DMS79 treated with DMSO at 0.1 percent for 48 hours (cell line): ENCODE measurements at regions not wholly inside any gene's neighbourhood (a gene's known extent, or its start where the extent isn't known, plus 50 kb on each side); places are given as distances from the start of the nearest gene placed in this dataset.

Experiments used
- DNase-seq: peaks from one replicate; lab custom pipeline; 2025; lab: John Stamatoyannopoulos, UW

GRCh38 chr2:76579911-76580310, 869.2 kb upstream of the GCFC2 start:
- no peak for DNase-seq

- DNase-seq, result no peak
Measured at GRCh38 chr2:76572981-76573380, 862.3 kb upstream of the GCFC2 start.

DNA sequence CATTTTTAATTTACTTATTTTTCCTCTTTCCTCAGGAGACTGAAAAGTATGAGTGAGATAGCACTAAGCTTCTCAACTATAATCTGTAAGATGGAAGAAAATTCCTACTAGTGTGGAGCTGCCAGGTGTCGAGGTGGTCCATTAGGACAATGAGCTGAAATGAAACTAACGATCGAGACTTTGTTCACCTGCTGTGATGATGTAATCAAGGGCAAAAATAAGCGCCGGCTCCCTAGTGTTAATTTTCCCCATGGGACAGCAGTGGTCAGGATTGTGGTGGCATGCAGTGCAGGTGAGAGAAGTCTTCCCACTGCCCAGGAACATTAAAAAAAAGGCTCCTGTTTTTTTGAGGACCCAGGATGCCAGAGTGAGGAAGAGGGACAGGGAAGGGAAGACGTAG, 859.1 kb upstream of the GCFC2 start:
- no peak for DNase-seq

DNA sequence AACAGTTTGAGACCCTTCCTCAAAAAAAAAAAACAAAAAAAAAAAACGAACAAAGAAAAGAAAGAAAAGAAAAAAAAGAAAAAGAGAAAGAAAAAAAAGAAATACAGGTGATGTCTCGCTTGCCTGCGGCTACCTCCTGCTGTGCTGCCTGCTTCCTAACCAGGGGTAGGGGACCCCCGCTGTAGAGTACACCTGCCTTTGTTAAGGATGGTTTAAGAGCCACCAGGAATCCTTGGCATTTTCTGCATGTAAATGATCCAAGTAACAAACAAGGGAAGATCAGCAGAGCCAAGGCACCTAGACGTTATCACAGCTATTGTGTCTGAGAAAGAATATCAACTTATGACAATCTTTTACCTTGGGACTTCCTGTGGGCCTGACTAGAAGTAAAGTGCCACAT, 856.8 kb upstream of the GCFC2 start:
- no peak for DNase-seq

GRCh38 chr2:76564734-76565133, 854.0 kb upstream of the GCFC2 start:
- DNase-seq, result no peak

GRCh38 chr2:76563730-76564129, 853.0 kb upstream of the GCFC2 start:
- DNase-seq, result no peak

DNA sequence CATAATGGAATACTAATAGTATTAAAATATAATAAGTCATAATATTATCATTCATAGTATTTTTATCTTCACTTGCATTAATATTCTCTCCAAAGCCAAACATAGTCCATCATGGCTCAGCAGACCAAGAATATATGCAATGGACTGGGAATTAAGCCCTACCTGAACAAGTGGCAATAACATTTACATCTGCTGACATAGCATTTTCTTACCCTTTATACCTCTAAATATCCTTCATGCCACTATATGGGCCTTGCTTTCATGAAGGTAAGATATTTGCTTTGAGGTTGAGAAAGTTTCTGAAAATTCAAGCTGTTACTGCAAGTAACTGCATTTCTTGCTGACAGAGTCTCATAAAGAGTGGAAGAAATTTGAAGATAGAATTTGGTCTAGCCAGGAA, 847.4 kb upstream of the GCFC2 start:
- DNase-seq, result no peak

- no peak for DNase-seq
Measured at GRCh38 chr2:76556018-76556417, 845.3 kb upstream of the GCFC2 start.

DNA sequence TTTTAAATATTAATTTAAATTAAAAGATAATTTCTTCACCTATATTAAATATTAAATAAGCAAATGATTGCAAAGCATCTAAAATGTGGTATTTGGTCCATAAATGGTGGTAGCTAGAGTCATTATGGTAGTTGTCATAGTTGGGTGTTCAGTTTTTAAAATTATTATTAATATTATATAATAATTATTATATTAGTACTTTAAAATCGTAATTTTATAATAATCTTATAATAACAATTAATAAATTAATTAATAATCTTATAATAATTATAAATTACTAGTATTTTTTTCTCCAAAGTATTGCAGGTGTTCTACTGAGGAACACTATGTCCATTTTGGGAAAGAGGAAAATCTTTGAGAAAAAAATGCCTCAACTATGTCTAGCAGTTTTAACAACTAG, 835.5 kb upstream of the GCFC2 start:
- DNase-seq, result no peak

DNA sequence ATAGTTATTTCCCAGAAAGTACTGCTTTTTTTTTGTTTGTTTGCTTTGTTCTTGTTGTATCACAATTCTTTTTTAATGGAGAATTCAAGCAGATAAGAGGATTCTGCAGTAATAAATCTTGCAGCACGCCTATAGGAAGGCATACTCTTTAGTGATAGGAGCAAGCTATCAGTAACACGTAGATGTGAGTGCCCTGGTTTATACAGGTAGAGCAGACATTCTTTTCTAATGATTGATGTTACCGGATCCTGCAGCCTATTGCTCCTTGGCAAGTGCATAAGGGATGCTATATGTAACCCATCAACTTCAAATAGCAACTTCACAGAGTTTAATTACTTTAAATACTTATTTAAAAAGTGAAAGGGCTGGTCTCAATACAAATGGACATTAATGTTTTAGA, 834.2 kb upstream of the GCFC2 start:
- no peak for DNase-seq

GRCh38 chr2:76517574-76517909, 806.8 kb upstream of the GCFC2 start:
- no peak for DNase-seq

DNA sequence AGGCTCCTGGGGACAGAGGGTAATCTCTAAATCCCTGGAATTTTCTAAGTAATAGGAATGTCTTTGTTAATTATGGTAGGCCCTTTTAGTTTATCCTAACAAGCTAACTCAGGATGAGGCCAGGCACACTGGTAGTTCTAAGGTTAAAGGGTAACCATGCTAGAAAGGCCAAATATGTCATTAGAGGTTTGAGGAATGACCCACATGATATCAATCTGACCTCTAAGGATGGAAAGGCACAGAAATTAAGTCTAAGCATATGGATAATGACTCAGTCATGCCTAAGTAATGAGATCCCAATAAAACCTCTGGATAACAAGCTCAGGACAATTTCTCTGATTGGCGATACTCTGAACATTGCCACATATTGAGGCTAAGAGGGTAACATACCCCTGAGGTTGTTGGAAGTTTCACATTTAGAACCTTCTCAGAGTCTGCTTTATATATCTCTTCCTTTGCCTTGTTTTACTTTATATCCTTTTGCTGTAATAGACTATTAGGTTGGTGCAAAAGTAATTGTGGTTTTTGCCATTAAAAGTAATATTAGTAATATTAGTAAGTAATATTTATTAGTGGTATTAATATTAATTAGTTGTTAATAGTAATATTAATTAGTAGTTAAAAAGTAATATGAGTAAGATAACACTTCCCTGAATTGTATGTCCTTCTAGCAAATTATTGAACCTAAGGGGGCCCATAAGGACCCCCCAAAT, 806.3 kb upstream of the GCFC2 start:
- DNase-seq, result no peak

DNA sequence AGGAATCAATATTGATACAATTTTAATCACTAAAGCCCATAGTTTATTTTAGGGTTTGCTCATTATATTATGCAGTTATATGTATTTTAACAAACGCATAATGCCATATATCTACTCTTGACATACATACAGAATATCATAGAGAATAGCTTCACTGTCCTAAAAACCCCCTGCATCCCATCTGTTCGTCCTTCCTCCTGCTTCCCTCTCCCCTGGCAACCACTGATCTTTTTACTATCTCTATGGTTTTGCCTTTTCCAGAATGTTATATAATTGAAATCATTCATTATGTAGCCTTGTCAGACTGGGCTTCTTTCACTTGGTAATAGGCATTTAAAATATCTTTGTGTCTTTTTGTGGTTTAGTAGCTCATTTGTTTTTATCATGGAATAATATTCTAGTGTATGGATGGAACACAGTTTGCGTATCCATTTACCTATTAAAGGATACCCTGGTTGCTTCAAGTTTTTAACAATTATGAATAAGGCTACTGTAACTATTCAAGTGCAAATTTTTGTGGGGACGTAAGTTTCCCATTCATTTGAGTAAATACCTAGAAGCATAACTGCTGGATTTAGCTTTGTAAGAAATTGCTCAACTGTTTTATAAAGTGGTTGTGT, 801.6 kb upstream of the GCFC2 start:
- no peak for DNase-seq

- no peak for DNase-seq
Measured at GRCh38 chr2:76506538-76506937, 795.8 kb upstream of the GCFC2 start.

DNA sequence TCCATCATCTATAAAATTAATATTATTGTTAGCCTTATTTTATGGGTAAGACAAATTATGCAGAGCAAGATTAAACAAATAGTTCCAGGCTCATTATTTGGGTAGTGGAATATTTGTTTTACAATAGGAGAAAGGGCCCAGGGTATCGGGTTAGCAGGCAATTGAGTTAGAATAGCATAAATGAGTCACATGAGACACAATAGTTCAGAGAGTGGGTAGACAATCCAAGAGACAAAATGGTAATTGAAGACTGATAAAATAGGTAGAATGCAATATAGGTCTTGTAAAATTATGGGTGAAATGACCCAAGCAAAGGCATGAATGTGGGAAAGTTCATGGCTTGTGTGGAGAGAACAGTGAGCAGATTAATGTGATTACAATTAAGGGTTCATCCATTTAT, 790.9 kb upstream of the GCFC2 start:
- no peak for DNase-seq

GRCh38 chr2:76498360-76498759, 787.6 kb upstream of the GCFC2 start:
- peak; percentile 61 for DNase-seq

DNA sequence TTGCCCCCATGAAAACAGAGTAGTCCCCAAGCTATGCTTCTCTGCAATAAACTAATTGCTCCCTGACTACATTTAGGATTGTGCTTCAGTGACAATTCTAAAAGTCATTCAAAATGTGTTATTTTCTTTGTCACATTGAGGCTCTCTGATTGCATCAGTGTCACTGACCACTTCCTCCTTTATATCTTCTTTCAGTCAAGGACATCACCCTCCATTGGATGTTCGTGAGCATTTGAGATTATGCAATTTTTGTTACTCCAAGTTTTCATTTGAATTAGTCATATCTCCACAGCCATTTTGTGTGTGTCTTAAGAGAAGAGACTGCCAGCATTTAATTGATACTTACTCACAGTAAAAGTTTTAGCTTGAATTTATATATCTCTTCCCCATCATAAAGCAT, 780.8 kb upstream of the GCFC2 start:
- DNase-seq, result no peak

DNA sequence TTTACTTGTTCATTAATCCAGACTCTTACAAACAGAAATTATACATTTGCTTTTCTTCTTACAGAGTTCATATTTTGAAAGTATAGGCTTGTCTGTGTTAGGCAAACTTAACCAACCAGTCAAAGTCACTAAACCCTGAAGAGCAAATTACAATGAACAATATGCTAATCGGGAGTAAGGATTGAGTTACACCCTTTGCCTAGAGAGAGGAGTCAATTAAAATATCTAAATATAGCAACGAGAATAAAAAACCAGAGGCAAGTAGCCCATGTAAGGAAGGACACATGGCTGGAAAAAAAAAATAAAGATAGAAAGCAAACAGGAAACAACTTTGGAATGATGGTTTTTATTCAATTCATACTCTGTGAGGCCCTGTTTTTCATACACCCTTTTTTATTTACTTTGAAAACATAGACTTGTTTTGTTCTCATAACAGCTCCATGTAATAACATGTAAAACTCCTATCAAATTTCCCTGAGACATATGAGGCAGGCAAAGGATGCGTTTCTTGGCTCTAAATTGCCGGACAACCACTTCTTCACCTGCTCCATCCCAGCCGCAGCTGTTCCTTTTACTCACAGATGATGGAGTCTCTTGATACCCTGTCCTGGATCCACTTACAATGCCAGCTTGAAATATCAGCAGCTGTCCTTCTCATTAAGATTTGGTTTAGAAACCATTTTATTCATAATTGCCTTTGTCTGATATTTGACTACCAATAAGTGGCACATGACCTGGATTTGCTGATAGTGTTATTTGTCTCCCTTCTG, 767.7 kb upstream of the GCFC2 start:
- DNase-seq, result peak; percentile 25

GRCh38 chr2:76472946-76473345, 762.2 kb upstream of the GCFC2 start:
- DNase-seq, result no peak

DNA sequence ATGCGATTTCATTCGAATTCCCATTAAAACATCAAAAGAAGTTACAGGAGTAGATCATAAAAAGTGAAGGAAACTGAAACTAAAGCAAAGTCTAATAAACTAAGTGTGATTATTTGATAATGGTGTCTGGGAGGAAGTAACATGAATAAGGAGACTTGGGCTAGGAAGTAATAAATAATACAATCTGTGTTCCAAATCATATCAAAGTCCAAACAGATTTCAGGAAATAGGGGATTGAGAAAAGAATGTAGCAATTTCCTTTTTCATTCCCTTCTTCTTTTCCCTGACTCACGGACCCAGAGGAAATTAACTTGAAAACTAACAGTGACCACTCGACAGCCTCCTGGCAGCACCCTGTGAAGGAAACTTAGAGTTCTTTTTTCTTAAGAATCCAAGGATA, 758.4 kb upstream of the GCFC2 start:
- DNase-seq, result no peak

DNA sequence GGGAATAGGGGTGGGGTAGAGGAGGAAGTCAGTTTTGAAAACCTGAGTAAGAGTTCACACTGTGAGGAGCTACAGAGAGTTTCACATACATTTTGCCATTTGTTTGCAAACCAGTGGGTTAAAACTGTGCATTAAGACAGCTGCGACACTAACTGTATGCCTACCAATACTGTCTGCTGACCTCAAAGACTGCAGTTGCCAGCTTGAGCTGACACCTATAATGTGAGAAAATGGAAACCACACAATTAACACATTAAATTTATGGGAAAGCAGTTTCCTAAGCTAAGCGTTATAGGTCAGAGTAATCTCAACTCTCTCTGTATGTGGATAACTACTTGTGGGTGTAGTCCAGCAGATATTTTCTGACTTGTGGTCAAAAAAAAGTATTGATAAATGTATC, 756.6 kb upstream of the GCFC2 start:
- DNase-seq, result no peak

DNA sequence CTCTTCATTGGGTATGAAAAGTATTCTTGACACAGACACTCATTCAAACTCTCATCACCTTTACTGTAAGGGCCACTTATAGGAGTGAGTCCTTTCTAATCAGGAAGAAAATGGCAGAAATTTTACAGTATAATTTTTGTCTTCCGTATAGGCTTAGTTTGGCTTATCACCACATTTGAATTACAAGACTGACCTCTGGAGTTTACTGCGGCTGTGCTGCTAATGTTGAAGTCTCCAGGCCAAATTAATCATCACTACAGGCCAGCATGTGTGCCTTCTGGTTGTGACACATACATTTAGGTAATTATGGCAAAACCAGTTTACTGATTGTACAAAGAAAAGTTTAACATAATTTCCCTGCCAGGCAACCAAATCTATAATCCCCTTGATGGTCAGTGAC, 753.6 kb upstream of the GCFC2 start:
- no peak for DNase-seq

GRCh38 chr2:76461431-76461830, 750.7 kb upstream of the GCFC2 start:
- no peak for DNase-seq

GRCh38 chr2:76455910-76456309, 745.2 kb upstream of the GCFC2 start:
- DNase-seq, result no peak
